Putamen (tissue), 1 donor: ENCODE measurements at regions not wholly inside any gene's neighbourhood (a gene's known extent, or its start where the extent isn't known, plus 50 kb on each side); places are given as distances from the start of the nearest gene placed in this dataset.

Source experiments
- DNase-seq: peaks from one replicate; pipeline ENCODE4 v3.0.0-alpha.2; 2016; ENCODE audit warnings: low spot score

- DNase-seq, result no peak
These were observed 68.7 kb upstream of the RNF7 start for GRCh38 chr3:141669434-141669833.

GRCh38 chr3:141677701-141678100 is 60.4 kb upstream of the RNF7 start:
- no peak for DNase-seq

- no peak for DNase-seq
These were observed 57.3 kb upstream of the RNF7 start for GRCh38 chr3:141680620-141681389.

- DNase-seq, result no peak
These were observed 56.7 kb upstream of the RNF7 start for GRCh38 chr3:141681390-141681780.

GRCh38 chr3:141682007-141682406 is 56.1 kb upstream of the RNF7 start:
- DNase-seq, result no peak

GRCh38 chr3:141682921-141683320 is 55.2 kb upstream of the RNF7 start:
- DNase-seq, result no peak

- no peak for DNase-seq
These were observed 53.3 kb upstream of the RNF7 start for GRCh38 chr3:141684758-141685157.

- DNase-seq, result peak; percentile 87
These were observed 51.4 kb upstream of the RNF7 start for GRCh38 chr3:141686466-141687291.
